ENCODE measurements at regions not wholly inside any gene's neighbourhood (a gene's known extent, or its start where the extent isn't known, plus 50 kb on each side); places are given as distances from the start of the nearest gene placed in this dataset.

DNA sequence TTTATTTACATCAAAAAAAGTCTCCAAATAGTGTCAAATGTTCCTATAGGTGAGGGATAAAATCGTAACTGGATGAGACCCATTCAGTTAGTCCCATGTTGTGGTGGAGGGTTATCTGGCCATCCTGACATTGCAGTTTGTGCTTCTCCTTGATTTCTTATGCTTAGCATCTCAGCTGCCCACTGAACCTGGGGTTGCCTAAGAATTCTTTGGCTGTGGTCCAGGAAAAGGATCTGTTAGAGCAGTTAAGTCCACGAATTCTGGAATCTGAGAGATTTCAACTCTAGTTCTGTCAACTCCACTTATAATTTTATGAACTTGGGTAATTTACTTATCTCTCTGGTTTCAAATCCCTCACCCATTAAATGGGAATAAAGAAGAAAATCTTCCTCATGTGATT, 1673.4 kb downstream of the REEP3 start:
- TF ChIP-seq, protein P1, sequence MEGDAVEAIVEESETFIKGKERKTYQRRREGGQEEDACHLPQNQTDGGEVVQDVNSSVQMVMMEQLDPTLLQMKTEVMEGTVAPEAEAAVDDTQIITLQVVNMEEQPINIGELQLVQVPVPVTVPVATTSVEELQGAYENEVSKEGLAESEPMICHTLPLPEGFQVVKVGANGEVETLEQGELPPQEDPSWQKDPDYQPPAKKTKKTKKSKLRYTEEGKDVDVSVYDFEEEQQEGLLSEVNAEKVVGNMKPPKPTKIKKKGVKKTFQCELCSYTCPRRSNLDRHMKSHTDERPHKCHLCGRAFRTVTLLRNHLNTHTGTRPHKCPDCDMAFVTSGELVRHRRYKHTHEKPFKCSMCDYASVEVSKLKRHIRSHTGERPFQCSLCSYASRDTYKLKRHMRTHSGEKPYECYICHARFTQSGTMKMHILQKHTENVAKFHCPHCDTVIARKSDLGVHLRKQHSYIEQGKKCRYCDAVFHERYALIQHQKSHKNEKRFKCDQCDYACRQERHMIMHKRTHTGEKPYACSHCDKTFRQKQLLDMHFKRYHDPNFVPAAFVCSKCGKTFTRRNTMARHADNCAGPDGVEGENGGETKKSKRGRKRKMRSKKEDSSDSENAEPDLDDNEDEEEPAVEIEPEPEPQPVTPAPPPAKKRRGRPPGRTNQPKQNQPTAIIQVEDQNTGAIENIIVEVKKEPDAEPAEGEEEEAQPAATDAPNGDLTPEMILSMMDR (conservative IDR thresholded peaks at IDR 0.05; ENCODE audit: low read depth, low read length) = no peak
- no peak for TF ChIP-seq EZH2 (IDR thresholded peaks at IDR 0.05; ENCODE audit: borderline replicate concordance, low read depth, low read length, poor library complexity, severe bottlenecking)

Measured in A673 (cell line).